IMR-90 (cell line): ENCODE measurements at regions not wholly inside any gene's neighbourhood (a gene's known extent, or its start where the extent isn't known, plus 50 kb on each side); places are given as distances from the start of the nearest gene placed in this dataset.

Source experiments
- ATAC-seq: fragments of 200-7000 bp; cut with Tn5 transposase; 2 replicates; pipeline ENCODE4 v1.9.1; 2020; ENCODE audit warnings: low read depth, mild to moderate bottlenecking, moderate library complexity
- BruUV-seq: library from RNA; stranded (reverse); fragments of 400-500 nt; replicated peaks from 2 replicates; lab custom pipeline; 2021; lab: Mats Ljungman, UMichigan
- CTCF ChIA-PET: fragments of 300-600 bp; formaldehyde crosslinking; extraction: SDS; loops from one replicate; lab custom pipeline; 2021; ENCODE audit warnings: antibody characterized with exemption; lab: Yijun Ruan, JAX
- POLR2A ChIA-PET: fragments of 300-600 bp; sonication (Branson Sonifier 250); formaldehyde crosslinking; loops from one replicate; lab custom pipeline; 2022; ENCODE audit warnings: antibody characterized with exemption; ENCODE audit not compliant: unreplicated experiment; lab: Charles Lee
- DNase-seq: peaks from one replicate; pipeline ENCODE4 v3.0.0; 2013
- H2AFZ ChIP-seq: replicated peaks from 2 replicates; pipeline ENCODE3; 2013; ENCODE audit warnings: low read length, mild to moderate bottlenecking; ENCODE audit not compliant: poor library complexity
- H2AK5ac ChIP-seq: 2 replicates; pipeline ENCODE4 v1.6.1; 2013; ENCODE audit warnings: low read depth, low read length, inconsistent platforms
- H2AK9ac ChIP-seq: replicated peaks from 2 replicates; pipeline ENCODE3; 2013; ENCODE audit warnings: mild to moderate bottlenecking, low read depth, low read length, moderate library complexity; ENCODE audit not compliant: poor library complexity
- H2BK120ac ChIP-seq: 2 replicates; pipeline ENCODE4 v1.6.1; 2013; ENCODE audit warnings: low read depth, low read length, inconsistent platforms
- H2BK15ac ChIP-seq: 3 replicates; pipeline ENCODE4 v1.6.1; 2013; ENCODE audit warnings: low read depth, low read length, inconsistent platforms
- H2BK20ac ChIP-seq: 2 replicates; pipeline ENCODE4 v1.6.1; 2013; ENCODE audit warnings: low read depth, mild to moderate bottlenecking, inconsistent platforms, low read length, moderate library complexity
- H2BK5ac ChIP-seq: 2 replicates; pipeline ENCODE4 v1.6.1; 2013; ENCODE audit warnings: mild to moderate bottlenecking, low read depth, low read length, inconsistent platforms; ENCODE audit not compliant: poor library complexity, severe bottlenecking
- H3K14ac ChIP-seq: replicated peaks from 2 replicates; pipeline ENCODE4 v1.6.1; 2013; ENCODE audit warnings: low read depth, low read length, inconsistent platforms
- H3K18ac ChIP-seq: 2 replicates; pipeline ENCODE4 v1.6.1; 2013; ENCODE audit warnings: low read depth, low read length, control low read depth
- H3K23ac ChIP-seq: 2 replicates; pipeline ENCODE4 v1.6.1; 2013; ENCODE audit warnings: low read depth, low read length, inconsistent platforms
- H3K27ac ChIP-seq: 2 replicates; pipeline ENCODE4 v1.5.1; 2013; ENCODE audit warnings: mild to moderate bottlenecking, control low read depth, low read length; ENCODE audit not compliant: insufficient read depth
- H3K27me3 ChIP-seq: 2 replicates; pipeline ENCODE4 v1.6.1; 2013; ENCODE audit warnings: low read length; ENCODE audit not compliant: control insufficient read depth, insufficient read depth
- H3K36me3 ChIP-seq: 2 replicates; pipeline ENCODE4 v1.6.1; 2013; ENCODE audit warnings: low read length, mixed read lengths; ENCODE audit not compliant: control insufficient read depth, insufficient read depth
- H3K4ac ChIP-seq: 2 replicates; pipeline ENCODE4 v1.6.1; 2013; ENCODE audit warnings: low read depth, low read length, inconsistent platforms
- H3K4me1 ChIP-seq: 2 replicates; pipeline ENCODE4 v1.6.1; 2013; ENCODE audit warnings: low read length, mixed read lengths; ENCODE audit not compliant: control insufficient read depth, insufficient read depth
- H3K4me2 ChIP-seq: 2 replicates; pipeline ENCODE4 v1.6.1; 2013; ENCODE audit warnings: low read depth, mild to moderate bottlenecking, control low read depth, low read length, moderate library complexity
- H3K4me3 ChIP-seq: 2 replicates; pipeline ENCODE4 v1.5.1; 2013; ENCODE audit warnings: low read depth, mild to moderate bottlenecking, control low read depth, low read length, moderate library complexity; ENCODE audit not compliant: insufficient read depth
- H3K56ac ChIP-seq: 2 replicates; pipeline ENCODE4 v1.6.1; 2013; ENCODE audit warnings: low read length, inconsistent platforms; ENCODE audit not compliant: insufficient read depth; ENCODE audit errors: extremely low read depth
- H3K79me1 ChIP-seq, 2 experiments: 2 replicates each; pipeline ENCODE4 v1.6.1; 2013; ENCODE audit warnings: low read length in 2 of 2, inconsistent platforms in 1 of 2, low read depth in 1 of 2
- H3K9ac ChIP-seq: 2 replicates; pipeline ENCODE4 v1.6.1; 2013; ENCODE audit warnings: low read depth, low read length, control low read depth
- H3K9me1 ChIP-seq: 2 replicates; pipeline ENCODE4 v1.6.1; 2013; ENCODE audit warnings: low read length, inconsistent platforms; ENCODE audit not compliant: insufficient read depth
- H3K9me3 ChIP-seq: 2 replicates; pipeline ENCODE4 v1.6.1; 2013; ENCODE audit warnings: low read length; ENCODE audit not compliant: control insufficient read depth, insufficient read depth
- H4K20me1 ChIP-seq: 2 replicates; pipeline ENCODE4 v1.6.1; 2013; ENCODE audit warnings: low read length, inconsistent platforms; ENCODE audit not compliant: insufficient read depth
- H4K5ac ChIP-seq: 2 replicates; pipeline ENCODE4 v1.6.1; 2013; ENCODE audit warnings: mild to moderate bottlenecking, low read depth, low read length, control low read depth
- H4K8ac ChIP-seq, 2 experiments: 2 replicates each; pipeline ENCODE4 v1.6.1; 2013; ENCODE audit warnings: low read depth in 2 of 2, low read length in 2 of 2, control low read depth in 1 of 2, inconsistent platforms in 1 of 2
- H4K91ac ChIP-seq: 2 replicates; pipeline ENCODE4 v1.6.1; 2013; ENCODE audit warnings: low read depth, low read length, inconsistent platforms; ENCODE audit not compliant: insufficient read depth
- CEBPB ChIP-seq: IDR thresholded peaks from 2 replicates; pipeline ENCODE4 v1.6.1; 2012; ENCODE audit warnings: low read depth, low read length, improper control_type of control experiment
- CHD1 ChIP-seq: IDR thresholded peaks from 2 replicates; pipeline ENCODE4 v1.6.1; 2012; ENCODE audit warnings: low read depth, low read length, improper control_type of control experiment
- FOS ChIP-seq: fragments of 150-350 bp; IDR thresholded peaks from 2 replicates; pipeline ENCODE4 v1.6.1; 2016; ENCODE audit warnings: low read depth, low read length
- MAFK ChIP-seq: IDR thresholded peaks from 2 replicates; pipeline ENCODE4 v1.6.1; 2012; ENCODE audit warnings: low read depth, low read length, improper control_type of control experiment
- NFE2L2 ChIP-seq: fragments of 150-350 bp; IDR thresholded peaks from 2 replicates; pipeline ENCODE4 v1.6.1; 2016; ENCODE audit warnings: low read depth, mild to moderate bottlenecking, low read length
- RAD21 ChIP-seq: IDR thresholded peaks from 2 replicates; pipeline ENCODE4 v1.6.1; 2012; ENCODE audit warnings: low read length, improper control_type of control experiment
- RCOR1 ChIP-seq: IDR thresholded peaks from 2 replicates; pipeline ENCODE4 v1.6.1; 2012; ENCODE audit warnings: mild to moderate bottlenecking, low read length, improper control_type of control experiment; ENCODE audit not compliant: insufficient replicate concordance
- WGBS, 2 experiments: methylation state at CpG; one replicate each; pipeline versions ENCODE4 v1.1.5 to v1.1.7; 2013; ENCODE audit warnings: missing lambda C conversion rate in 2 of 2; ENCODE audit not compliant: insufficient read length in 1 of 2; ENCODE audit errors: extremely low coverage in 2 of 2; 5-methylcytosine and 5-hydroxymethylcytosine counted together
- dilution Hi-C: fragments of 300-500 bp; cut with HindIII; formaldehyde crosslinking; loops from one replicate; pipeline ENCODE4 v1.14.3; 2018; ENCODE audit warnings: low sequenced_read_pairs; ENCODE audit not compliant: unreplicated experiment
- in situ Hi-C: fragments of 300-500 bp; cut with MboI; formaldehyde crosslinking; loops from 3 replicates; pipeline ENCODE4 v1.14.3; 2019; ENCODE audit warnings: low sequenced_read_pairs, inconsistent platforms, mixed read lengths
- intact Hi-C: fragments of 100-400 bp; cut with micrococcal nuclease; formaldehyde crosslinking; loops from 2 replicates; pipeline ENCODE4 v1.10.0; 2022
- TF ChIP-seq, protein P1 (sequence below): fragments of 150-350 bp; IDR thresholded peaks from 2 replicates; pipeline ENCODE4 v1.6.1; 2017; ENCODE audit warnings: mild to moderate bottlenecking, antibody characterized with exemption, low read length, low read depth

DNA sequence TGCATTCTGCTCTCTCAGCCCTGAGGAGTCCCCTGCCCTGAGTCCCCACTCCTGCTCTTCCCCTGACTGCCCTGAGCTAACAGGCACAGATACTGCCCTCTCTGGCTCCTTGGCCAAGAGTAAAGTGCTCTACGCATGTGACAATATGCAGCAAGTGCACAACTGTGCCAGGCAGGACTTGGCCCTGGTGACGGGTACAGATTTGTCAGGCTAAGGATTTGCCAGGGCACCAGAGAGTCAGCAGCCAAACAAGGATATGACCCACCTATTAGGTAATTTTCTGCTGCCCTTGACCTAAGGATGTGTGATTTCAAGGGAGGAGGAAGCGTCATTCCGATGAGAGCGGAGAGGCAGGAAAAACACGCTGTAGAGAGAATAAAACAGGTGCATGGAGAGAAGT, 339.0 kb downstream of the PTPRU start:
- no peaks in the 10 kb centered on the region for H3K9me3 ChIP-seq
- no peak overlapping the region for H2AK9ac ChIP-seq
- H2BK120ac ChIP-seq = no peak overlapping the region
- no peak overlapping the region for H3K14ac ChIP-seq
- ATAC-seq (no peak), DNase-seq (no peak)
- no peak overlapping the region for H4K91ac ChIP-seq
- intact Hi-C loops = no loop called here
- H3K9ac ChIP-seq = no peak overlapping the region
- TF ChIP-seq, protein P1, sequence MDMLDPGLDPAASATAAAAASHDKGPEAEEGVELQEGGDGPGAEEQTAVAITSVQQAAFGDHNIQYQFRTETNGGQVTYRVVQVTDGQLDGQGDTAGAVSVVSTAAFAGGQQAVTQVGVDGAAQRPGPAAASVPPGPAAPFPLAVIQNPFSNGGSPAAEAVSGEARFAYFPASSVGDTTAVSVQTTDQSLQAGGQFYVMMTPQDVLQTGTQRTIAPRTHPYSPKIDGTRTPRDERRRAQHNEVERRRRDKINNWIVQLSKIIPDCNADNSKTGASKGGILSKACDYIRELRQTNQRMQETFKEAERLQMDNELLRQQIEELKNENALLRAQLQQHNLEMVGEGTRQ = no peak
- no peak for TF ChIP-seq RCOR1
- no peak for TF ChIP-seq RAD21
- TF ChIP-seq MAFK = no peak
- no peak for TF ChIP-seq FOS
- no peak for TF ChIP-seq NFE2L2
- TF ChIP-seq CHD1 = no peak
- TF ChIP-seq CEBPB = no peak
- no TSS peak for BruUV-seq
- no CpG with 5 or more reads among the region's 6 CpGs for WGBS, 2 experiments
- no peak overlapping the region for H4K5ac ChIP-seq
- no peak overlapping the region for H3K18ac ChIP-seq
- H3K27ac ChIP-seq = no peak overlapping the region
- H3K4me3 ChIP-seq = no peak overlapping the region
- ChIA-PET CTCF (no interaction called here), POLR2A (no interaction called here)
- no peak overlapping the region for H2BK5ac ChIP-seq
- no peak overlapping the region for H2AK5ac ChIP-seq
- H4K8ac ChIP-seq = no peak overlapping the region
- H2AFZ ChIP-seq = no peak overlapping the region
- no peaks in the 10 kb centered on the region for H3K36me3 ChIP-seq
- H3K4ac ChIP-seq = no peak overlapping the region
- no peaks in the 10 kb centered on the region for H3K27me3 ChIP-seq
- no peak overlapping the region for H2BK15ac ChIP-seq
- peaks cover 11% of the 10 kb centered on the region for H3K9me1 ChIP-seq
- no peak overlapping the region for H2BK20ac ChIP-seq
- H3K79me1 ChIP-seq = no peaks in the 10 kb centered on the region
- no peaks in the 10 kb centered on the region for H4K20me1 ChIP-seq
- H3K56ac ChIP-seq = no peak overlapping the region
- no peak overlapping the region for H3K23ac ChIP-seq
- no peak overlapping the region for H3K4me2 ChIP-seq
- H3K4me1 ChIP-seq = peaks cover 4% of the 10 kb centered on the region; the same call in 1 of the 2 replicates
- in situ Hi-C loops = no loop called here
- dilution Hi-C loops = no loop called here
